ENCODE measurements at regions not wholly inside any gene's neighbourhood (a gene's known extent, or its start where the extent isn't known, plus 50 kb on each side); places are given as distances from the start of the nearest gene placed in this dataset.

DNA sequence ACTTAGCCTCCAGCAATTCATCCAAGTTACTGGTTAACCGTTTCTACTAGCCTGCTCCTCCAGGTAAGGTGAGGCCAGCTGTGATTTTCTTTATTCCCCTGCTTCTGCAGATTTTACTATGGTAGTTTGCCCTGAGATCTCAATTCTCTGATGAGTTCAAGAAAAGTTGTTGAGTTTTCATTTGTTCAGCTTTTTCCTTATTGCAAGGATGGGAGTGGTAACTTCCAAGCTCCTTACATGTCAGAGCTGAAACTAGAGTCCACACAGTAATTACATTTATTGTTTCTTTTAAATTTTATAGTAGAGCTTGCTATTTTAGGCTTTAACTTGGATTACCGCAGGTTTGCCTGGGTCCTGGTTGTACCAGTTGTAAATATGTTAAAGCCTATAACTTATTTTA is 76.9 kb upstream of the ZRANB2 start:
- Histone ChIP-seq H2AFZ (ENCODE audit: low read length) (no peak overlapping the region), H3K36me3 (ENCODE audit: low read depth, low read length) (no peaks in the 10 kb centered on the region), H3K27me3 (ENCODE audit: low read length) (no peaks in the 10 kb centered on the region), H3K9ac (ENCODE audit: low read length) (no peak overlapping the region), H3K9me2 (replicated peaks; ENCODE audit: low read length) (no peaks in the 10 kb centered on the region), H3K4me2 (ENCODE audit: low read length) (no peak overlapping the region), H3K27ac (ENCODE audit: low read length) (no peak overlapping the region), H3K4me1 (ENCODE audit: insufficient read depth, low read length) (no peaks in the 10 kb centered on the region), H4K20me1 (ENCODE audit: low read length) (no peaks in the 10 kb centered on the region), H3K9me3 (ENCODE audit: low read length) (no peaks in the 10 kb centered on the region), H3F3A (ENCODE audit: low read length, unreplicated experiment) (no peaks in the 10 kb centered on the region), H3K79me2 (ENCODE audit: low read length) (no peaks in the 10 kb centered on the region), H3K4me3 (ENCODE audit: low read length) (no peak overlapping the region)
- BruUV-seq (replicated peaks) = no TSS peak
- intact Hi-C loops (cut with micrococcal nuclease) = no loop called here
- ATAC-seq (no peak), DNase-seq (no peak)
- TF ChIP-seq, protein P1, sequence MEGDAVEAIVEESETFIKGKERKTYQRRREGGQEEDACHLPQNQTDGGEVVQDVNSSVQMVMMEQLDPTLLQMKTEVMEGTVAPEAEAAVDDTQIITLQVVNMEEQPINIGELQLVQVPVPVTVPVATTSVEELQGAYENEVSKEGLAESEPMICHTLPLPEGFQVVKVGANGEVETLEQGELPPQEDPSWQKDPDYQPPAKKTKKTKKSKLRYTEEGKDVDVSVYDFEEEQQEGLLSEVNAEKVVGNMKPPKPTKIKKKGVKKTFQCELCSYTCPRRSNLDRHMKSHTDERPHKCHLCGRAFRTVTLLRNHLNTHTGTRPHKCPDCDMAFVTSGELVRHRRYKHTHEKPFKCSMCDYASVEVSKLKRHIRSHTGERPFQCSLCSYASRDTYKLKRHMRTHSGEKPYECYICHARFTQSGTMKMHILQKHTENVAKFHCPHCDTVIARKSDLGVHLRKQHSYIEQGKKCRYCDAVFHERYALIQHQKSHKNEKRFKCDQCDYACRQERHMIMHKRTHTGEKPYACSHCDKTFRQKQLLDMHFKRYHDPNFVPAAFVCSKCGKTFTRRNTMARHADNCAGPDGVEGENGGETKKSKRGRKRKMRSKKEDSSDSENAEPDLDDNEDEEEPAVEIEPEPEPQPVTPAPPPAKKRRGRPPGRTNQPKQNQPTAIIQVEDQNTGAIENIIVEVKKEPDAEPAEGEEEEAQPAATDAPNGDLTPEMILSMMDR (conservative IDR thresholded peaks at IDR 0.05; ENCODE audit: low read depth, low read length) = no peak
- no peak for TF ChIP-seq EZH2phosphoT487 (IDR thresholded peaks at IDR 0.05; ENCODE audit: borderline replicate concordance, low read length)
- TF ChIP-seq EZH2 (IDR thresholded peaks at IDR 0.05; ENCODE audit: low read length, unreplicated experiment) = no peak
- ChIA-PET POLR2A (ENCODE audit: unreplicated experiment) (no interaction called here), CTCF (no interaction called here)

DNA sequence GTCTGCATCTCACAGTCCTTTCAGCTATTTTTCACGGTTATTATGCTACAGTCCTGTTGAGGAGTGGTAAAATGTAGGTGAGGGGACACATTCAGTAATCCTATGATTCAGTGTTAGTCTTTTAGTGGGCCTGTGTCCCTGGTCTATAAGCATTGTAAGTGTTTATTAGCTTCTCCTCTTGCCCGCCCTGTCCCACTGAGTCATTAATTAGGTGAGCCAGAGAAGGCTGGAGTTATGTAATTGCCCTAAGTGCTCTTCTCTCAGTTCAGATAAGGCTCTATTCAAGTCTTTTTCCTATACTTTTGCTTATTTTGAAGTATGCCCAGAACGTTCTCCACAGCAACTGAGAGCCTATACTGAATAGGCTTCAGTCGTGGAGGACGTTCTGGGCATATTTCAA is 76.3 kb upstream of the ZRANB2 start:
- no peaks in the 10 kb centered on the region for H3K4me1 ChIP-seq (ENCODE audit: insufficient read depth, low read length)
- no peaks in the 10 kb centered on the region for H3K9me2 ChIP-seq (replicated peaks; ENCODE audit: low read length)
- 0 out of 2 replicates have a peak, but pooled peaks have one; percentile 29 for ATAC-seq
- H3K4me3 ChIP-seq (ENCODE audit: low read length) = no peak overlapping the region
- H3K9ac ChIP-seq (ENCODE audit: low read length) = no peak overlapping the region
- H3F3A ChIP-seq (ENCODE audit: low read length, unreplicated experiment) = no peaks in the 10 kb centered on the region
- no TSS peak for BruUV-seq (replicated peaks)
- H3K36me3 ChIP-seq (ENCODE audit: low read depth, low read length) = no peaks in the 10 kb centered on the region
- no peak overlapping the region for H3K27ac ChIP-seq (ENCODE audit: low read length)
- POLR2A ChIA-PET (ENCODE audit: unreplicated experiment) = no interaction called here
- no peak for DNase-seq
- H3K4me2 ChIP-seq (ENCODE audit: low read length) = no peak overlapping the region
- H4K20me1 ChIP-seq (ENCODE audit: low read length) = no peaks in the 10 kb centered on the region
- no peaks in the 10 kb centered on the region for H3K9me3 ChIP-seq (ENCODE audit: low read length)
- intact Hi-C loops (cut with micrococcal nuclease) = no loop called here
- H3K79me2 ChIP-seq (ENCODE audit: low read length) = no peaks in the 10 kb centered on the region
- no peak overlapping the region for H2AFZ ChIP-seq (ENCODE audit: low read length)
- CTCF ChIA-PET = no interaction called here
- H3K27me3 ChIP-seq (ENCODE audit: low read length) = no peaks in the 10 kb centered on the region
- TF ChIP-seq EZH2phosphoT487 (IDR thresholded peaks at IDR 0.05; ENCODE audit: borderline replicate concordance, low read length) = no peak
- TF ChIP-seq, protein P1 (conservative IDR thresholded peaks at IDR 0.05; ENCODE audit: low read depth, low read length) = no peak
- TF ChIP-seq EZH2 (IDR thresholded peaks at IDR 0.05; ENCODE audit: low read length, unreplicated experiment) = no peak

DNA sequence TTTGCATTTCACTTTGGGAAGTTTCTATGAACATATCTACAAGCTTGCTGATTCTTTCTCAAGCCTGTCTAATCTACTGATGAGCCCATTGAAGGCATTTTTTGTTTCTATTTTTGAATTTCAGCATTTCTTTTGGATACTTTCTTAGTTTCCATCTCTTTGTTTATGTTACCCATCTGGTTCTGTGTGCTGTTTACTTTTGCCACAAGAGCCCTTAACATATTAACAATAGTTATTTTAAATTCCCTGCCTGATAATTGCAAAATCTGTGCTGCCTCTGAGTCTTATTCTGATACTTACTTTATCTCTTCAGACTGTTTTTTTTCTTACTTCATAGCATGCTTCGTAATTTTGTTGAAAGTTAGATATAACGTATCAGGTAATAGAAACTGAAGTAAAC is 75.8 kb upstream of the ZRANB2 start:
- H2AFZ ChIP-seq (ENCODE audit: low read length) = no peak overlapping the region
- TF ChIP-seq, protein P1 (conservative IDR thresholded peaks at IDR 0.05; ENCODE audit: low read depth, low read length) = no peak
- TF ChIP-seq EZH2 (IDR thresholded peaks at IDR 0.05; ENCODE audit: low read length, unreplicated experiment) (no peak), EZH2phosphoT487 (IDR thresholded peaks at IDR 0.05; ENCODE audit: borderline replicate concordance, low read length) (no peak)
- H3K9me2 ChIP-seq (replicated peaks; ENCODE audit: low read length) = no peaks in the 10 kb centered on the region
- intact Hi-C loops (cut with micrococcal nuclease) = no loop called here
- no peaks in the 10 kb centered on the region for H3F3A ChIP-seq (ENCODE audit: low read length, unreplicated experiment)
- ATAC-seq (no peak), DNase-seq (no peak)
- ChIA-PET POLR2A (ENCODE audit: unreplicated experiment) (no interaction called here), CTCF (no interaction called here)
- no peak overlapping the region for H3K27ac ChIP-seq (ENCODE audit: low read length)
- no peaks in the 10 kb centered on the region for H3K79me2 ChIP-seq (ENCODE audit: low read length)
- no peaks in the 10 kb centered on the region for H4K20me1 ChIP-seq (ENCODE audit: low read length)
- no peak overlapping the region for H3K4me3 ChIP-seq (ENCODE audit: low read length)
- H3K36me3 ChIP-seq (ENCODE audit: low read depth, low read length) = no peaks in the 10 kb centered on the region
- H3K9ac ChIP-seq (ENCODE audit: low read length) = no peak overlapping the region
- no peak overlapping the region for H3K4me2 ChIP-seq (ENCODE audit: low read length)
- H3K9me3 ChIP-seq (ENCODE audit: low read length) = no peaks in the 10 kb centered on the region
- no peaks in the 10 kb centered on the region for H3K27me3 ChIP-seq (ENCODE audit: low read length)
- no peaks in the 10 kb centered on the region for H3K4me1 ChIP-seq (ENCODE audit: insufficient read depth, low read length)
- no TSS peak for BruUV-seq (replicated peaks)

Data from PC-3 (cell line).